Vagina (tissue), 2 donors: ENCODE measurements at regions not wholly inside any gene's neighbourhood (a gene's known extent, or its start where the extent isn't known, plus 50 kb on each side); places are given as distances from the start of the nearest gene placed in this dataset.

Source experiments
- DNase-seq, 2 donors: peaks; one replicate each; pipeline ENCODE4 v3.0.0-alpha.2; 2017; ENCODE audit errors: extremely low spot score in 2 of 2
- H3K27ac ChIP-seq: fragments of 200-600 bp; sonication (generic); one replicate; pipeline ENCODE4 v1.5.1; 2019
- H3K27me3 ChIP-seq: fragments of 200-600 bp; sonication (generic); one replicate; pipeline ENCODE4 v1.5.1; 2019
- H3K36me3 ChIP-seq, 2 donors: fragments of 200-600 bp; sonication (generic); one replicate each; pipeline ENCODE4 v1.5.1; 2017 to 2019
- H3K4me1 ChIP-seq: fragments of 200-600 bp; sonication (generic); one replicate; pipeline ENCODE4 v1.5.1; 2019
- H3K4me3 ChIP-seq, 2 donors: fragments of 200-600 bp; sonication (generic); 1 replicate in 1 of 2; 2 replicates in 1 of 2; pipeline ENCODE4 v1.5.1; 2016 to 2019
- H3K9me3 ChIP-seq: fragments of 200-600 bp; sonication (generic); one replicate; pipeline ENCODE4 v1.5.1; 2019
- CTCF ChIP-seq, 3 experiments: fragments of 450-650 bp in 2 of 3; fragments of 200-600 bp in 1 of 3; sonication (generic) in 1 of 3; IDR thresholded peaks; one replicate each; pipeline ENCODE4 v1.5.1; 2017 to 2019; ENCODE audit warnings: antibody characterized with exemption in 3 of 3, mild to moderate bottlenecking in 2 of 3, moderate library complexity in 2 of 3
- POLR2A ChIP-seq, 2 donors: fragments of 450-650 bp; IDR thresholded peaks; one replicate each; pipeline ENCODE4 v1.6.1; 2017; ENCODE audit warnings: antibody characterized with exemption in 2 of 2, mild to moderate bottlenecking in 2 of 2, moderate library complexity in 2 of 2
- POLR2AphosphoS5 ChIP-seq, 2 donors: sonication (generic); formaldehyde crosslinking; IDR thresholded peaks; one replicate each; pipeline ENCODE4 v1.9.0; 2017; ENCODE audit warnings: antibody characterized with exemption in 2 of 2, mild to moderate bottlenecking in 2 of 2, low read depth in 1 of 2; ENCODE audit not compliant: insufficient read depth in 1 of 2
- intact Hi-C: fragments of 100-400 bp; cut with DNase I; formaldehyde crosslinking; loops from one replicate; pipeline ENCODE4 v1.15.1; 2023

GRCh38 chrX:5802391-5802790, 426.3 kb downstream of the NLGN4X start:
- no peak for DNase-seq
- H3K27ac ChIP-seq = no peak overlapping the region
- H3K36me3 ChIP-seq = no peaks in the 10 kb centered on the region
- H3K27me3 ChIP-seq = no peaks in the 10 kb centered on the region
- intact Hi-C loops = no loop called here
- H3K9me3 ChIP-seq = no peaks in the 10 kb centered on the region
- no peaks in the 10 kb centered on the region for H3K4me1 ChIP-seq
- TF ChIP-seq POLR2A (IDR thresholded peaks at IDR 0.05) = no peak
- TF ChIP-seq CTCF (IDR thresholded peaks at IDR 0.05) = no peak
- TF ChIP-seq POLR2AphosphoS5 (IDR thresholded peaks at IDR 0.05; ENCODE audit: insufficient read depth in 1 of 2, low read depth in 1 of 2) = no peak
- H3K4me3 ChIP-seq = no peak overlapping the region

GRCh38 chrX:5791721-5792120, 436.9 kb downstream of the NLGN4X start:
- H3K9me3 ChIP-seq = no peaks in the 10 kb centered on the region
- TF ChIP-seq POLR2AphosphoS5 (IDR thresholded peaks at IDR 0.05; ENCODE audit: insufficient read depth in 1 of 2, low read depth in 1 of 2) (no peak), CTCF (IDR thresholded peaks at IDR 0.05) (no peak), POLR2A (IDR thresholded peaks at IDR 0.05) (no peak)
- no peak for DNase-seq
- no peaks in the 10 kb centered on the region for H3K4me1 ChIP-seq
- H3K36me3 ChIP-seq = no peaks in the 10 kb centered on the region
- no peak overlapping the region for H3K27ac ChIP-seq
- H3K27me3 ChIP-seq = no peaks in the 10 kb centered on the region
- intact Hi-C loops = no loop called here
- no peak overlapping the region for H3K4me3 ChIP-seq

GRCh38 chrX:5788910-5789309, 439.8 kb downstream of the NLGN4X start:
- Histone ChIP-seq H3K9me3 (no peaks in the 10 kb centered on the region), H3K4me3 (no peak overlapping the region), H3K4me1 (no peaks in the 10 kb centered on the region), H3K27me3 (no peaks in the 10 kb centered on the region), H3K27ac (no peak overlapping the region), H3K36me3 (no peaks in the 10 kb centered on the region)
- DNase-seq = no peak
- intact Hi-C loops = no loop called here
- TF ChIP-seq CTCF (IDR thresholded peaks at IDR 0.05) = no peak
- no peak for TF ChIP-seq POLR2AphosphoS5 (IDR thresholded peaks at IDR 0.05; ENCODE audit: insufficient read depth in 1 of 2, low read depth in 1 of 2)
- TF ChIP-seq POLR2A (IDR thresholded peaks at IDR 0.05) = no peak

- intact Hi-C loops = no loop called here
- H3K27ac ChIP-seq = no peak overlapping the region
- no peak overlapping the region for H3K4me3 ChIP-seq
Measured at GRCh38 chrX:5780821-5781220, 447.8 kb downstream of the NLGN4X start.

More at GRCh38 chrX:5780821-5781220, 447.8 kb downstream of the NLGN4X start:
- Histone ChIP-seq H3K27me3 (no peaks in the 10 kb centered on the region), H3K9me3 (no peaks in the 10 kb centered on the region), H3K4me1 (no peaks in the 10 kb centered on the region), H3K36me3 (no peaks in the 10 kb centered on the region)
- DNase-seq = no peak
- TF ChIP-seq POLR2AphosphoS5 (IDR thresholded peaks at IDR 0.05; ENCODE audit: insufficient read depth in 1 of 2, low read depth in 1 of 2) = no peak
- TF ChIP-seq POLR2A (IDR thresholded peaks at IDR 0.05) = no peak
- TF ChIP-seq CTCF (IDR thresholded peaks at IDR 0.05) = no peak
